ENCODE measurements at regions not wholly inside any gene's neighbourhood (a gene's known extent, or its start where the extent isn't known, plus 50 kb on each side); places are given as distances from the start of the nearest gene placed in this dataset.

- no peak for TF ChIP-seq CTCF (IDR thresholded peaks at IDR 0.05)
Observed at GRCh38 chr15:70321172-70321819, 223.6 kb upstream of the TLE3 start.

GRCh38 chr15:70320482-70320881 is 222.8 kb upstream of the TLE3 start:
- TF ChIP-seq CTCF (IDR thresholded peaks at IDR 0.05), result no peak

GRCh38 chr15:70320077-70320476 is 222.4 kb upstream of the TLE3 start:
- no peak for TF ChIP-seq CTCF (IDR thresholded peaks at IDR 0.05)

GRCh38 chr15:70319466-70319865 is 221.7 kb upstream of the TLE3 start:
- TF ChIP-seq CTCF (IDR thresholded peaks at IDR 0.05), result no peak

- TF ChIP-seq CTCF (IDR thresholded peaks at IDR 0.05), result no peak
Observed at GRCh38 chr15:70318594-70319465, 221.1 kb upstream of the TLE3 start.

- TF ChIP-seq CTCF (IDR thresholded peaks at IDR 0.05), result no peak
Observed at GRCh38 chr15:70316059-70316600, 218.4 kb upstream of the TLE3 start.

- TF ChIP-seq CTCF (IDR thresholded peaks at IDR 0.05), result no peak
Observed at GRCh38 chr15:70315431-70315830, 217.7 kb upstream of the TLE3 start.

Data from LNCAP (cell line).